ENCODE measurements at regions not wholly inside any gene's neighbourhood (a gene's known extent, or its start where the extent isn't known, plus 50 kb on each side); places are given as distances from the start of the nearest gene placed in this dataset.

DNA sequence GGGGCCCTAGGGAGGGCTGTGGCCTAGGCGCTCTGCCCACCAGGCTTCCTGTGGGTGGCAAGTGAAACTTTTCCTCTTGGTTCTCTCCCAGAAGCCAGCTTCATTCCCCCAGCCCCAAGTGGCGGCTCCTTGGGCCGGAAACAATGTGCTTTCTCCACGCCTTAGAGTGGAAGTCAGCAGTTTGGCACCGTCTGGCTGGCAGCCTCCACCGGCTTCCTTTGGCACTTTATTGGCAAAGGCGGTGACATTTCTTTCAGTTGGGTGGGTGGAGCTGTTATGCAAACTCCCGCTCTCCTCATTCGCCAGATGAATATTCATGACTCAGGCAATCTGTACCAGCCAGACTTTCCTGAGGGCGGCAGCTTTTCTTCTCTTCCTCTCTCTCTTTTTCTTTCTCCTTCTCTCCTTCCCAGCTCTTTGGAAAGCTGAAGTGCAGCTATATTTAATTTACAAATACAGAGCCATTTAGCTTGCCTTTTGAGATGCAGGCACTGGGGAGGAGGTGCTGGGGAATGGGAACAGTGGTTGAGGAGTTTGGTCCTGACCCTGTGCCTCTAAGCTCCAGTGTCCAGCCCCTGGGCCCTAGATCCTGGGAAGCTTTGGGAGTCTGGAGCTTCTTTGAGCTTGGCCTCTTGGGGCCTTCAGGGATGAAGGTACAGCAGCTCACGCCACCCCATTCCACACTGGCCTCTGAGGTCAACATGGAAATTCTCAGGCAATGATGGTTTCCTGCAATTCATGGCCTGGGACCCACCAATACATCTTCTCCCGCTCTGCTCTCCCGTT, 67.8 kb upstream of the POU3F1 start:
- TF ChIP-seq ARNTL (CRISPR knock-in tag; IDR thresholded peaks at IDR 0.05; ENCODE audit: borderline replicate concordance, low read depth) (no peak), PPARA (CRISPR knock-in tag; IDR thresholded peaks at IDR 0.05; ENCODE audit: borderline replicate concordance) (no peak), OSR1 (CRISPR knock-in tag; IDR thresholded peaks at IDR 0.05) (no peak), ZC3H10 (CRISPR knock-in tag; IDR thresholded peaks at IDR 0.05) (no peak)
- TF ChIP-seq, protein P1, sequence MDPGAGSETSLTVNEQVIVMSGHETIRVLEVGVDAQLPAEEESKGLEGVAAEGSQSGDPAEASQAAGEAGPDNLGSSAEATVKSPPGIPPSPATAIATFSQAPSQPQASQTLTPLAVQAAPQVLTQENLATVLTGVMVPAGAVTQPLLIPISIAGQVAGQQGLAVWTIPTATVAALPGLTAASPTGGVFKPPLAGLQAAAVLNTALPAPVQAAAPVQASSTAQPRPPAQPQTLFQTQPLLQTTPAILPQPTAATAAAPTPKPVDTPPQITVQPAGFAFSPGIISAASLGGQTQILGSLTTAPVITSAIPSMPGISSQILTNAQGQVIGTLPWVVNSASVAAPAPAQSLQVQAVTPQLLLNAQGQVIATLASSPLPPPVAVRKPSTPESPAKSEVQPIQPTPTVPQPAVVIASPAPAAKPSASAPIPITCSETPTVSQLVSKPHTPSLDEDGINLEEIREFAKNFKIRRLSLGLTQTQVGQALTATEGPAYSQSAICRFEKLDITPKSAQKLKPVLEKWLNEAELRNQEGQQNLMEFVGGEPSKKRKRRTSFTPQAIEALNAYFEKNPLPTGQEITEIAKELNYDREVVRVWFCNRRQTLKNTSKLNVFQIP (CRISPR knock-in tag; IDR thresholded peaks at IDR 0.05; ENCODE audit: borderline replicate concordance, low read depth): no peak

All from SK-N-SH treated with all-trans-retinoic acid at 6 μM for 48 hours (cell line).